Endothelial cell of umbilical vein (primary cell): ENCODE measurements at regions not wholly inside any gene's neighbourhood (a gene's known extent, or its start where the extent isn't known, plus 50 kb on each side); places are given as distances from the start of the nearest gene placed in this dataset.

Source experiments
- BruUV-seq: library from RNA; stranded (reverse); fragments of 400-500 nt; replicated peaks from 2 replicates; lab custom pipeline; 2021; lab: Mats Ljungman, UMichigan
- CTCF ChIA-PET: fragments of 300-600, 350-600 bp; sonication (Branson Sonifier 250); formaldehyde crosslinking; loops from one replicate; lab custom pipeline; 2021; ENCODE audit warnings: antibody characterized with exemption, inconsistent platforms; lab: Charles Lee
- POLR2A ChIA-PET: fragments of 300-600, 350-600 bp; sonication (Branson Sonifier 250); formaldehyde crosslinking; loops from one replicate; lab custom pipeline; 2021; ENCODE audit warnings: antibody characterized with exemption, inconsistent platforms; lab: Charles Lee
- DNase-seq: peaks from one replicate; pipeline ENCODE4 v3.0.0-alpha.2; 2011; ENCODE audit warnings: low read depth, low spot score
- FAIRE-seq: peaks from 2 replicates; lab custom pipeline; 2011; peaks lifted over from hg19 to GRCh38; lab: Jason Lieb, UNC
- H2AFZ ChIP-seq: 2 replicates; pipeline ENCODE4 v1.6.0; 2012; ENCODE audit warnings: low read depth, low read length, control low read depth, inconsistent platforms
- H3K27ac ChIP-seq: 2 replicates; pipeline ENCODE4 v1.5.1; 2011; ENCODE audit warnings: low read depth, mild to moderate bottlenecking, control low read depth, low read length, moderate library complexity; ENCODE audit not compliant: insufficient read depth
- H3K27me3 ChIP-seq, 2 experiments: 2 replicates each; pipeline versions ENCODE4 v1.6.0 to v1.6.1; 2011; ENCODE audit warnings: low read length in 2 of 2, mixed read lengths in 1 of 2; ENCODE audit not compliant: control insufficient read depth in 2 of 2, insufficient read depth in 2 of 2
- H3K36me3 ChIP-seq, 2 experiments: 2 replicates in 1 of 2; 3 replicates in 1 of 2; pipeline ENCODE4 v1.5.1; 2011; ENCODE audit warnings: low read length in 2 of 2, mild to moderate bottlenecking in 1 of 2, moderate library complexity in 1 of 2; ENCODE audit not compliant: control insufficient read depth in 2 of 2, insufficient read depth in 2 of 2; ENCODE audit errors: extremely low read depth in 1 of 2
- H3K4me1 ChIP-seq: 3 replicates; pipeline ENCODE4 v1.5.1; 2011; ENCODE audit warnings: mild to moderate bottlenecking, low read length; ENCODE audit not compliant: control insufficient read depth, insufficient read depth; ENCODE audit errors: extremely low read depth
- H3K4me2 ChIP-seq: 2 replicates; pipeline ENCODE4 v1.6.1; 2011; ENCODE audit warnings: low read length, control low read depth, mixed read lengths; ENCODE audit not compliant: insufficient read depth
- H3K4me3 ChIP-seq, 3 experiments: fragments of 200-600 bp in 1 of 3; sonication (generic), shearing (Covaris generic) in 1 of 3; replicated peaks in 1 of 3; 2 replicates each; pipeline ENCODE4 v1.5.1; 2011 to 2016; ENCODE audit warnings: control low read depth in 3 of 3, low read length in 3 of 3, mild to moderate bottlenecking in 2 of 3, inconsistent platforms in 1 of 3, low read depth in 1 of 3, moderate library complexity in 1 of 3; ENCODE audit not compliant: insufficient read depth in 1 of 3
- H3K79me2 ChIP-seq: 2 replicates; pipeline ENCODE4 v1.6.0; 2012; ENCODE audit warnings: low read length, inconsistent platforms; ENCODE audit not compliant: control insufficient read depth, insufficient read depth
- H3K9ac ChIP-seq: replicated peaks from 2 replicates; pipeline ENCODE3; 2011; ENCODE audit warnings: low read length, control low read depth; ENCODE audit not compliant: insufficient read depth; ENCODE audit errors: extremely low read depth
- H3K9me1 ChIP-seq: replicated peaks from 3 replicates; pipeline ENCODE4 v1.6.0; 2011; ENCODE audit warnings: mild to moderate bottlenecking, low read length; ENCODE audit not compliant: control insufficient read depth, insufficient read depth; ENCODE audit errors: extremely low read depth
- H3K9me3 ChIP-seq: replicated peaks from 2 replicates; pipeline ENCODE4 v1.5.1; 2012; ENCODE audit warnings: low read length, inconsistent platforms; ENCODE audit not compliant: control insufficient read depth, insufficient read depth
- H4K20me1 ChIP-seq: replicated peaks from 2 replicates; pipeline ENCODE3; 2011; ENCODE audit warnings: mild to moderate bottlenecking, low read length; ENCODE audit not compliant: control insufficient read depth, insufficient read depth; ENCODE audit errors: extremely low read depth
- EZH2 ChIP-seq: IDR thresholded peaks from 2 replicates; pipeline ENCODE4 v1.6.1; 2012; ENCODE audit warnings: borderline replicate concordance, low read depth, mild to moderate bottlenecking, moderate library complexity, low read length, inconsistent platforms; ENCODE audit not compliant: severe bottlenecking
- FOS ChIP-seq: IDR thresholded peaks from 2 replicates; pipeline ENCODE4 v1.6.1; 2011; ENCODE audit warnings: mild to moderate bottlenecking, low read length, moderate library complexity, borderline replicate concordance; ENCODE audit not compliant: insufficient read depth
- GATA2 ChIP-seq: IDR thresholded peaks from 2 replicates; pipeline ENCODE4 v1.7.0; 2011; ENCODE audit warnings: low read depth, mild to moderate bottlenecking, moderate library complexity, mixed read lengths, low read length; ENCODE audit not compliant: insufficient read length, insufficient read depth
- JUN ChIP-seq: IDR thresholded peaks from 2 replicates; pipeline ENCODE4 v1.6.1; 2011; ENCODE audit warnings: borderline replicate concordance, low read depth; ENCODE audit not compliant: insufficient read length, insufficient read depth
- MAX ChIP-seq: IDR thresholded peaks from 2 replicates; pipeline ENCODE4 v1.6.1; 2011; ENCODE audit not compliant: insufficient read depth, insufficient read length
- MYC ChIP-seq: IDR thresholded peaks from one replicate; pipeline ENCODE4 v1.6.1; 2011; ENCODE audit warnings: mild to moderate bottlenecking, low read depth, low read length
- POLR2A ChIP-seq: IDR thresholded peaks from 2 replicates; pipeline ENCODE4 v1.6.1; 2012; ENCODE audit warnings: low read depth, mild to moderate bottlenecking, control low read depth, low read length
- POLR2AphosphoS5 ChIP-seq: IDR thresholded peaks from 2 replicates; pipeline ENCODE4 v1.6.1; 2012; ENCODE audit warnings: low read depth, mild to moderate bottlenecking, control low read depth, low read length, moderate library complexity; ENCODE audit not compliant: insufficient read depth
- dilution Hi-C: fragments of 300-500 bp; cut with MboI; formaldehyde crosslinking; loops from one replicate; pipeline ENCODE4 v1.15.0; 2019; ENCODE audit warnings: low sequenced_read_pairs; ENCODE audit not compliant: extremely low pct_ligation_motif_present
- intact Hi-C: fragments of 100-400 bp; cut with micrococcal nuclease; formaldehyde crosslinking; loops from one replicate; pipeline ENCODE4 v1.10.0; 2022
- TF ChIP-seq, protein P1 (sequence below), 2 donors: IDR thresholded peaks; 1 replicate in 1 of 2; 2 replicates in 1 of 2; pipeline ENCODE4 v1.5.1; 2011; ENCODE audit warnings: low read length in 2 of 2, mild to moderate bottlenecking in 2 of 2, moderate library complexity in 2 of 2, control low read depth in 1 of 2, inconsistent platforms in 1 of 2, low read depth in 1 of 2; ENCODE audit not compliant: insufficient read depth in 1 of 2; ENCODE audit errors: extremely low read depth in 1 of 2

GRCh38 chr2:236689981-236690380 lies 120.4 kb downstream of the ACKR3 start:
- intact Hi-C loops, result no loop called here
- BruUV-seq, result no TSS peak
- no peaks in the 10 kb centered on the region for H3K79me2 ChIP-seq
- dilution Hi-C loops, result no loop called here
- H3K27me3 ChIP-seq, result no peaks in the 10 kb centered on the region
- H3K4me3 ChIP-seq, result no peak overlapping the region
- TF ChIP-seq FOS (no peak), JUN (no peak), MAX (no peak), EZH2 (no peak), POLR2A (no peak), POLR2AphosphoS5 (no peak), MYC (no peak), GATA2 (no peak)
- TF ChIP-seq, protein P1, sequence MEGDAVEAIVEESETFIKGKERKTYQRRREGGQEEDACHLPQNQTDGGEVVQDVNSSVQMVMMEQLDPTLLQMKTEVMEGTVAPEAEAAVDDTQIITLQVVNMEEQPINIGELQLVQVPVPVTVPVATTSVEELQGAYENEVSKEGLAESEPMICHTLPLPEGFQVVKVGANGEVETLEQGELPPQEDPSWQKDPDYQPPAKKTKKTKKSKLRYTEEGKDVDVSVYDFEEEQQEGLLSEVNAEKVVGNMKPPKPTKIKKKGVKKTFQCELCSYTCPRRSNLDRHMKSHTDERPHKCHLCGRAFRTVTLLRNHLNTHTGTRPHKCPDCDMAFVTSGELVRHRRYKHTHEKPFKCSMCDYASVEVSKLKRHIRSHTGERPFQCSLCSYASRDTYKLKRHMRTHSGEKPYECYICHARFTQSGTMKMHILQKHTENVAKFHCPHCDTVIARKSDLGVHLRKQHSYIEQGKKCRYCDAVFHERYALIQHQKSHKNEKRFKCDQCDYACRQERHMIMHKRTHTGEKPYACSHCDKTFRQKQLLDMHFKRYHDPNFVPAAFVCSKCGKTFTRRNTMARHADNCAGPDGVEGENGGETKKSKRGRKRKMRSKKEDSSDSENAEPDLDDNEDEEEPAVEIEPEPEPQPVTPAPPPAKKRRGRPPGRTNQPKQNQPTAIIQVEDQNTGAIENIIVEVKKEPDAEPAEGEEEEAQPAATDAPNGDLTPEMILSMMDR (IDR thresholded peaks at IDR 0.05; ENCODE audit: extremely low read depth in 1 of 2, insufficient read depth in 1 of 2, low read depth in 1 of 2, low read length in 2 of 2), result no peak
- CTCF ChIA-PET, result no interaction called here
- peaks cover 2% of the 10 kb centered on the region for H3K4me1 ChIP-seq
- POLR2A ChIA-PET, result no interaction called here
- no peak overlapping the region for H3K9ac ChIP-seq
- no peak overlapping the region for H2AFZ ChIP-seq
- no peak overlapping the region for H3K4me2 ChIP-seq
- no peak overlapping the region for H3K27ac ChIP-seq
- FAIRE-seq (no peak), DNase-seq (no peak)
- H3K36me3 ChIP-seq, result no peaks in the 10 kb centered on the region
- H3K9me1 ChIP-seq, result no peaks in the 10 kb centered on the region
- H4K20me1 ChIP-seq, result no peaks in the 10 kb centered on the region
- H3K9me3 ChIP-seq, result no peaks in the 10 kb centered on the region
